Thyroid gland (tissue), 4 donors: ENCODE measurements at regions not wholly inside any gene's neighbourhood (a gene's known extent, or its start where the extent isn't known, plus 50 kb on each side); places are given as distances from the start of the nearest gene placed in this dataset.

Source experiments
- DNase-seq, 2 donors: peaks; one replicate each; pipeline ENCODE4 v3.0.0-alpha.2; 2019
- H3K27ac ChIP-seq, 3 donors: fragments of 200-600 bp; sonication (generic); 1 replicate in 2 of 3; 2 replicates in 1 of 3; pipeline ENCODE4 v1.5.1; 2016 to 2019; ENCODE audit warnings: mild to moderate bottlenecking in 1 of 3, moderate library complexity in 1 of 3
- H3K27me3 ChIP-seq: fragments of 200-600 bp; sonication (generic); one replicate; pipeline ENCODE4 v1.5.1; 2019
- H3K36me3 ChIP-seq, 2 donors: fragments of 200-600 bp; sonication (generic); one replicate each; pipeline ENCODE4 v1.5.1; 2016 to 2019
- H3K4me1 ChIP-seq, 2 donors: fragments of 200-600 bp; sonication (generic); one replicate each; pipeline ENCODE4 v1.5.1; 2017 to 2019
- H3K4me3 ChIP-seq, 3 donors: fragments of 200-600 bp; sonication (generic); replicated peaks in 1 of 3; 1 replicate in 2 of 3; 2 replicates in 1 of 3; pipeline ENCODE4 v1.5.1; 2016; ENCODE audit warnings: mild to moderate bottlenecking in 1 of 3
- H3K9me3 ChIP-seq: fragments of 200-600 bp; sonication (generic); one replicate; pipeline ENCODE4 v1.5.1; 2017
- CTCF ChIP-seq, 6 experiments: fragments of 200-600 bp in 3 of 6; fragments of 450-650 bp in 3 of 6; sonication (generic) in 3 of 6; IDR thresholded peaks; one replicate each; pipeline ENCODE4 v1.5.1; 2016 to 2019; ENCODE audit warnings: antibody characterized with exemption in 6 of 6, mild to moderate bottlenecking in 2 of 6, inconsistent platforms in 1 of 6, moderate library complexity in 1 of 6
- POLR2A ChIP-seq, 2 donors: fragments of 450-650 bp; IDR thresholded peaks; one replicate each; pipeline ENCODE4 v1.6.1; 2017; ENCODE audit warnings: antibody characterized with exemption in 2 of 2, mild to moderate bottlenecking in 2 of 2, moderate library complexity in 1 of 2
- WGBS, 2 donors: methylation state at CpG; one replicate each; pipeline ENCODE4 v1.1.5; 2017; 5-methylcytosine and 5-hydroxymethylcytosine counted together
- intact Hi-C: fragments of 100-400 bp; cut with DNase I; formaldehyde crosslinking; loops from one replicate; pipeline ENCODE4 v1.15.1; 2023

GRCh38 chr5:40217553-40217952, 462.2 kb upstream of the PTGER4 start:
- H3K27ac ChIP-seq = no peak overlapping the region
- intact Hi-C loops = no loop called here
- peaks cover 13 to 14% of the 10 kb centered on the region in 2 donors for H3K4me1 ChIP-seq
- WGBS, 2 donors = 88 to 95% methylated on average over 4 of the region's 4 CpGs
- H3K9me3 ChIP-seq = no peaks in the 10 kb centered on the region
- H3K27me3 ChIP-seq = no peaks in the 10 kb centered on the region
- H3K4me3 ChIP-seq = no peak overlapping the region
- DNase-seq = no peak
- TF ChIP-seq CTCF (IDR thresholded peaks at IDR 0.05) (no peak), POLR2A (IDR thresholded peaks at IDR 0.05) (no peak)
- no peaks in the 10 kb centered on the region for H3K36me3 ChIP-seq

- no peaks in the 10 kb centered on the region for H3K27me3 ChIP-seq
- no peak for DNase-seq
- no peaks in the 10 kb centered on the region for H3K4me1 ChIP-seq
- no peaks in the 10 kb centered on the region for H3K9me3 ChIP-seq
- H3K4me3 ChIP-seq = no peak overlapping the region
- 97 to 100% methylated on average over 1 of the region's 1 CpG for WGBS, 2 donors
- H3K27ac ChIP-seq = no peak overlapping the region
- no peaks in the 10 kb centered on the region for H3K36me3 ChIP-seq
- intact Hi-C loops = no loop called here
- TF ChIP-seq CTCF (IDR thresholded peaks at IDR 0.05) (no peak), POLR2A (IDR thresholded peaks at IDR 0.05) (no peak)
Measured at GRCh38 chr5:40210694-40211093, 469.0 kb upstream of the PTGER4 start.

GRCh38 chr5:40206030-40206429, 473.7 kb upstream of the PTGER4 start:
- Histone ChIP-seq H3K4me3 (no peak overlapping the region), H3K36me3 (no peaks in the 10 kb centered on the region), H3K27ac (no peak overlapping the region), H3K4me1 (no peaks in the 10 kb centered on the region), H3K9me3 (no peaks in the 10 kb centered on the region), H3K27me3 (no peaks in the 10 kb centered on the region)
- no peak for DNase-seq
- WGBS, 2 donors = 94 to 96% methylated on average over 2 of the region's 2 CpGs
- no peak for TF ChIP-seq POLR2A (IDR thresholded peaks at IDR 0.05)
- no peak for TF ChIP-seq CTCF (IDR thresholded peaks at IDR 0.05)
- intact Hi-C loops = no loop called here

GRCh38 chr5:40204144-40204543, 475.6 kb upstream of the PTGER4 start:
- intact Hi-C loops = no loop called here
- no peaks in the 10 kb centered on the region for H3K27me3 ChIP-seq
- H3K4me1 ChIP-seq = no peaks in the 10 kb centered on the region
- no peak overlapping the region for H3K4me3 ChIP-seq
- no peak for DNase-seq
- no peak overlapping the region for H3K27ac ChIP-seq
- no peaks in the 10 kb centered on the region for H3K9me3 ChIP-seq
- no peaks in the 10 kb centered on the region for H3K36me3 ChIP-seq
- TF ChIP-seq CTCF (IDR thresholded peaks at IDR 0.05) (no peak), POLR2A (IDR thresholded peaks at IDR 0.05) (no peak)

GRCh38 chr5:40202814-40203440, 476.8 kb upstream of the PTGER4 start:
- H3K27me3 ChIP-seq = no peaks in the 10 kb centered on the region
- no peaks in the 10 kb centered on the region for H3K36me3 ChIP-seq
- H3K27ac ChIP-seq = no peak overlapping the region
- intact Hi-C loops = no loop called here
- no peaks in the 10 kb centered on the region for H3K4me1 ChIP-seq
- H3K4me3 ChIP-seq = no peak overlapping the region
- no peaks in the 10 kb centered on the region for H3K9me3 ChIP-seq
- no peak for DNase-seq
- TF ChIP-seq CTCF (IDR thresholded peaks at IDR 0.05) = no peak
- no peak for TF ChIP-seq POLR2A (IDR thresholded peaks at IDR 0.05)
